Kidney tubule cell (primary cell): ENCODE measurements at regions not wholly inside any gene's neighbourhood (a gene's known extent, or its start where the extent isn't known, plus 50 kb on each side); places are given as distances from the start of the nearest gene placed in this dataset.

Experiments
- DNase-seq: peaks from one replicate; pipeline ENCODE4 v3.0.0-alpha.2; 2018; ENCODE audit warnings: low spot score

- no peak for DNase-seq
Measured at GRCh38 chr2:12968399-12968798, 251.7 kb downstream of the TRIB2 start.

GRCh38 chr2:12970861-12971260 is 254.1 kb downstream of the TRIB2 start:
- peak; percentile 81 for DNase-seq

GRCh38 chr2:12971581-12972365 is 255.0 kb downstream of the TRIB2 start:
- DNase-seq = no peak

- DNase-seq = no peak
Measured at GRCh38 chr2:12978066-12978835, 261.5 kb downstream of the TRIB2 start.

- DNase-seq = peak; percentile 6
Measured at GRCh38 chr2:12979066-12979465, 262.3 kb downstream of the TRIB2 start.

- DNase-seq = peak; percentile 74
Measured at GRCh38 chr2:12980817-12981216, 264.1 kb downstream of the TRIB2 start.

- peak; percentile 17 for DNase-seq
Measured at GRCh38 chr2:12982149-12982584, 265.4 kb downstream of the TRIB2 start.

GRCh38 chr2:12987246-12987645 is 270.5 kb downstream of the TRIB2 start:
- DNase-seq = no peak

- no peak for DNase-seq
Measured at GRCh38 chr2:12988279-12988678, 271.5 kb downstream of the TRIB2 start.

- DNase-seq = no peak
Measured at GRCh38 chr2:12990523-12990922, 273.8 kb downstream of the TRIB2 start.

- DNase-seq = no peak
Measured at GRCh38 chr2:12998685-12999084, 281.9 kb downstream of the TRIB2 start.

GRCh38 chr2:13000664-13001363 is 284.1 kb downstream of the TRIB2 start:
- no peak for DNase-seq

- no peak for DNase-seq
Measured at GRCh38 chr2:13001408-13001807, 284.7 kb downstream of the TRIB2 start.

GRCh38 chr2:13002536-13003331 is 286.0 kb downstream of the TRIB2 start:
- DNase-seq = no peak

GRCh38 chr2:13003500-13003899 is 286.8 kb downstream of the TRIB2 start:
- DNase-seq = peak; percentile 7

- DNase-seq = no peak
Measured at GRCh38 chr2:13005048-13005447, 288.3 kb downstream of the TRIB2 start.

GRCh38 chr2:13005761-13006335 is 289.1 kb downstream of the TRIB2 start:
- no peak for DNase-seq

GRCh38 chr2:13006426-13006825 is 289.7 kb downstream of the TRIB2 start:
- DNase-seq = no peak

GRCh38 chr2:13006829-13007717 is 290.3 kb downstream of the TRIB2 start:
- DNase-seq = peak; percentile 69

- DNase-seq = no peak
Measured at GRCh38 chr2:13009027-13009642, 292.4 kb downstream of the TRIB2 start.
